PC-3 (cell line): ENCODE measurements at regions not wholly inside any gene's neighbourhood (a gene's known extent, or its start where the extent isn't known, plus 50 kb on each side); places are given as distances from the start of the nearest gene placed in this dataset.

Source experiments
- ATAC-seq: fragments of 200-7000 bp; cut with Tn5 transposase; 2 replicates; pipeline ENCODE4 v1.9.1; 2020; ENCODE audit warnings: mild to moderate bottlenecking, moderate library complexity
- BruUV-seq: library from RNA; stranded (reverse); fragments of 400-500 nt; replicated peaks from 2 replicates; lab custom pipeline; 2021; lab: Mats Ljungman, UMichigan
- CTCF ChIA-PET: fragments of 300-600 bp; sonication (Branson Sonifier 250); formaldehyde crosslinking; loops from one replicate; lab custom pipeline; 2022; ENCODE audit warnings: antibody characterized with exemption; lab: Charles Lee
- POLR2A ChIA-PET: fragments of 300-600 bp; sonication (Branson Sonifier 250); formaldehyde crosslinking; loops from one replicate; lab custom pipeline; 2022; ENCODE audit warnings: antibody characterized with exemption; ENCODE audit not compliant: unreplicated experiment; lab: Charles Lee
- DNase-seq: peaks from one replicate; pipeline ENCODE4 v3.0.0-alpha.2; 2015
- H2AFZ ChIP-seq: fragments of 300-600 bp; sonication (generic); 2 replicates; pipeline ENCODE4 v1.6.0; 2016; ENCODE audit warnings: antibody characterized with exemption, low read length
- H3F3A ChIP-seq: fragments of 300-600 bp; sonication (generic); one replicate; pipeline ENCODE4 v1.6.0; 2017; ENCODE audit warnings: antibody characterized with exemption, low read length, control low read depth, mild to moderate bottlenecking; ENCODE audit not compliant: unreplicated experiment
- H3K27ac ChIP-seq: fragments of 300-600 bp; sonication (generic); 2 replicates; pipeline ENCODE4 v1.5.1; 2016; ENCODE audit warnings: mild to moderate bottlenecking, low read length
- H3K27me3 ChIP-seq: fragments of 300-600 bp; sonication (generic); 2 replicates; pipeline ENCODE4 v1.6.1; 2016; ENCODE audit warnings: low read length, mixed read lengths
- H3K36me3 ChIP-seq: fragments of 300-600 bp; sonication (generic); 2 replicates; pipeline ENCODE4 v1.6.1; 2016; ENCODE audit warnings: low read depth, mixed run types, low read length, mixed read lengths
- H3K4me1 ChIP-seq: fragments of 300-600 bp; sonication (generic); 2 replicates; pipeline ENCODE4 v1.5.1; 2016; ENCODE audit warnings: low read length; ENCODE audit not compliant: insufficient read depth
- H3K4me2 ChIP-seq: fragments of 300-600 bp; sonication (generic); 2 replicates; pipeline ENCODE4 v1.6.0; 2016; ENCODE audit warnings: low read length
- H3K4me3 ChIP-seq: fragments of 300-600 bp; sonication (generic); 2 replicates; pipeline ENCODE4 v1.5.1; 2016; ENCODE audit warnings: mild to moderate bottlenecking, low read length, mixed read lengths
- H3K79me2 ChIP-seq: fragments of 300-600 bp; sonication (generic); 2 replicates; pipeline ENCODE4 v1.6.1; 2017; ENCODE audit warnings: low read length, mixed read lengths
- H3K9ac ChIP-seq: fragments of 300-600 bp; sonication (generic); 2 replicates; pipeline ENCODE4 v1.6.0; 2016; ENCODE audit warnings: mild to moderate bottlenecking, low read length
- H3K9me2 ChIP-seq: fragments of 300-600 bp; sonication (generic); replicated peaks from 2 replicates; pipeline ENCODE4 v1.6.1; 2016; ENCODE audit warnings: mixed run types, low read length, mixed read lengths
- H3K9me3 ChIP-seq: fragments of 300-600 bp; sonication (generic); 2 replicates; pipeline ENCODE4 v1.6.1; 2016; ENCODE audit warnings: low read length, mixed read lengths
- H4K20me1 ChIP-seq: fragments of 300-600 bp; sonication (generic); 2 replicates; pipeline ENCODE4 v1.6.1; 2016; ENCODE audit warnings: low read length, mixed read lengths
- EZH2 ChIP-seq: fragments of 300-600 bp; sonication (generic); IDR thresholded peaks from one replicate; pipeline ENCODE4 v1.6.1; 2017; ENCODE audit warnings: antibody characterized with exemption, mild to moderate bottlenecking, low read length; ENCODE audit not compliant: unreplicated experiment
- EZH2phosphoT487 ChIP-seq: fragments of 300-600 bp; sonication (generic); IDR thresholded peaks from 2 replicates; pipeline ENCODE4 v1.6.1; 2018; ENCODE audit warnings: mild to moderate bottlenecking, antibody characterized with exemption, low read length, borderline replicate concordance
- intact Hi-C: fragments of 100-400 bp; cut with micrococcal nuclease; formaldehyde crosslinking; loops from 2 replicates; pipeline ENCODE4 v1.9.0; 2023
- TF ChIP-seq, protein P1 (sequence below): fragments of 300-600 bp; sonication (generic); conservative IDR thresholded peaks from 2 replicates; pipeline ENCODE4 v1.5.1; 2017; ENCODE audit warnings: antibody characterized with exemption, low read depth, mild to moderate bottlenecking, low read length

- H3K4me2 ChIP-seq = no peak overlapping the region
- H3K4me3 ChIP-seq = no peak overlapping the region
- no peak overlapping the region for H2AFZ ChIP-seq
- no peak for ATAC-seq
- H3K27ac ChIP-seq = no peak overlapping the region
- H3K36me3 ChIP-seq = no peaks in the 10 kb centered on the region
- BruUV-seq = no TSS peak
- H3K4me1 ChIP-seq = peaks cover 7% of the 10 kb centered on the region; the same call in 1 of the 2 replicates
- no peak for TF ChIP-seq EZH2
- TF ChIP-seq, protein P1, sequence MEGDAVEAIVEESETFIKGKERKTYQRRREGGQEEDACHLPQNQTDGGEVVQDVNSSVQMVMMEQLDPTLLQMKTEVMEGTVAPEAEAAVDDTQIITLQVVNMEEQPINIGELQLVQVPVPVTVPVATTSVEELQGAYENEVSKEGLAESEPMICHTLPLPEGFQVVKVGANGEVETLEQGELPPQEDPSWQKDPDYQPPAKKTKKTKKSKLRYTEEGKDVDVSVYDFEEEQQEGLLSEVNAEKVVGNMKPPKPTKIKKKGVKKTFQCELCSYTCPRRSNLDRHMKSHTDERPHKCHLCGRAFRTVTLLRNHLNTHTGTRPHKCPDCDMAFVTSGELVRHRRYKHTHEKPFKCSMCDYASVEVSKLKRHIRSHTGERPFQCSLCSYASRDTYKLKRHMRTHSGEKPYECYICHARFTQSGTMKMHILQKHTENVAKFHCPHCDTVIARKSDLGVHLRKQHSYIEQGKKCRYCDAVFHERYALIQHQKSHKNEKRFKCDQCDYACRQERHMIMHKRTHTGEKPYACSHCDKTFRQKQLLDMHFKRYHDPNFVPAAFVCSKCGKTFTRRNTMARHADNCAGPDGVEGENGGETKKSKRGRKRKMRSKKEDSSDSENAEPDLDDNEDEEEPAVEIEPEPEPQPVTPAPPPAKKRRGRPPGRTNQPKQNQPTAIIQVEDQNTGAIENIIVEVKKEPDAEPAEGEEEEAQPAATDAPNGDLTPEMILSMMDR = no peak
- no peak for TF ChIP-seq EZH2phosphoT487
- H3K27me3 ChIP-seq = no peaks in the 10 kb centered on the region
- H3K9ac ChIP-seq = no peak overlapping the region
- H4K20me1 ChIP-seq = no peaks in the 10 kb centered on the region
- ChIA-PET POLR2A (no interaction called here), CTCF (no interaction called here)
- H3K9me3 ChIP-seq = no peaks in the 10 kb centered on the region
- DNase-seq = no peak
- H3F3A ChIP-seq = no peaks in the 10 kb centered on the region
- H3K9me2 ChIP-seq = no peaks in the 10 kb centered on the region
- intact Hi-C loops = no loop called here
- H3K79me2 ChIP-seq = no peaks in the 10 kb centered on the region
These were observed 52.3 kb upstream of the FAT4 start for GRCh38 chr4:125262502-125262901.

DNA sequence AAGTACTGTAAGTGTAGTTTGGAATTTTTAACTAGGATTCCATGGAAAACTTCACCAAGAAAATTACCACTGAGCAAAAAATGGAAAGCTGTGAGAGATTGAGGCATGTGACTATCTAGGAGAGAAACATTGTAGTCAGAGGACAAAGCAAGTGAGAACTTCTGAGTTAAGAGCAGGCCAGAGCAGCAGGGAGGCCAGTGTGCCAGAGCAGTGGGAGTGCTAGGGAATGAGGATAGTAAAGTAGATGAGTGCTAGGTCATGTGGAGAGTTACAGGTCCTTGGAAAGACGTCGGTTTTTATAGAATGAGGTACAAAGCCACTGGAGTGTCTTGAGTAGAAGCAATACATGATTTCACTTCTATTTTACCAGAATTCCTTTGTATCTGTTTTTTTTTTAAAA lies 52.7 kb upstream of the FAT4 start:
- CTCF ChIA-PET = no interaction called here
- no peaks in the 10 kb centered on the region for H3K36me3 ChIP-seq
- H3K79me2 ChIP-seq = no peaks in the 10 kb centered on the region
- no peaks in the 10 kb centered on the region for H3K27me3 ChIP-seq
- BruUV-seq = no TSS peak
- no peaks in the 10 kb centered on the region for H4K20me1 ChIP-seq
- POLR2A ChIA-PET = no interaction called here
- H3F3A ChIP-seq = no peaks in the 10 kb centered on the region
- no peak overlapping the region for H2AFZ ChIP-seq
- no peak overlapping the region for H3K27ac ChIP-seq
- H3K9me2 ChIP-seq = no peaks in the 10 kb centered on the region
- TF ChIP-seq, protein P1 = no peak
- TF ChIP-seq EZH2 (no peak), EZH2phosphoT487 (no peak)
- no peak overlapping the region for H3K4me2 ChIP-seq
- H3K4me1 ChIP-seq = peaks cover 5% of the 10 kb centered on the region; the same call in 1 of the 2 replicates
- intact Hi-C loops = no loop called here
- no peak overlapping the region for H3K9ac ChIP-seq
- ATAC-seq (no peak), DNase-seq (no peak)
- no peaks in the 10 kb centered on the region for H3K9me3 ChIP-seq
- H3K4me3 ChIP-seq = no peak overlapping the region

- Histone ChIP-seq H2AFZ (no peak overlapping the region), H3K36me3 (no peaks in the 10 kb centered on the region), H3K79me2 (no peaks in the 10 kb centered on the region), H3K27me3 (no peaks in the 10 kb centered on the region), H3K9ac (no peak overlapping the region), H3K27ac (no peak overlapping the region), H3F3A (no peaks in the 10 kb centered on the region), H3K4me3 (no peak overlapping the region), H3K4me2 (no peak overlapping the region), H3K9me3 (no peaks in the 10 kb centered on the region), H3K9me2 (no peaks in the 10 kb centered on the region), H3K4me1 (no peaks in the 10 kb centered on the region), H4K20me1 (no peaks in the 10 kb centered on the region)
- TF ChIP-seq, protein P1 = no peak
- TF ChIP-seq EZH2phosphoT487 (no peak), EZH2 (no peak)
- ChIA-PET CTCF (no interaction called here), POLR2A (no interaction called here)
- DNase-seq (no peak), ATAC-seq (no peak)
- BruUV-seq = no TSS peak
- intact Hi-C loops = no loop called here
These were observed 60.6 kb upstream of the FAT4 start for GRCh38 chr4:125254106-125254505.
